DOHH2 (cell line): ENCODE measurements at regions not wholly inside any gene's neighbourhood (a gene's known extent, or its start where the extent isn't known, plus 50 kb on each side); places are given as distances from the start of the nearest gene placed in this dataset.

Experiments used
- H3F3A ChIP-seq: fragments of 200-600 bp; sonication (generic), shearing (Covaris generic); 2 replicates; pipeline ENCODE4 v1.6.0; 2016; ENCODE audit warnings: antibody characterized with exemption, mild to moderate bottlenecking; ENCODE audit not compliant: control insufficient read depth, insufficient read depth
- H3K27ac ChIP-seq: fragments of 200-600 bp; sonication (generic); 2 replicates; pipeline ENCODE4 v1.5.1; 2014; ENCODE audit warnings: low read depth, mild to moderate bottlenecking, low read length, moderate library complexity
- H3K27me3 ChIP-seq: fragments of 200-600 bp; sonication (generic); 2 replicates; pipeline ENCODE4 v1.6.1; 2014; ENCODE audit warnings: mild to moderate bottlenecking, low read length, mixed read lengths; ENCODE audit not compliant: control insufficient read depth
- H3K36me3 ChIP-seq: fragments of 200-600 bp; sonication (generic); 2 replicates; pipeline ENCODE4 v1.6.1; 2014; ENCODE audit warnings: mild to moderate bottlenecking, low read length, moderate library complexity, mixed read lengths; ENCODE audit not compliant: control insufficient read depth
- H3K4me1 ChIP-seq: fragments of 200-600 bp; sonication (generic); 2 replicates; pipeline ENCODE4 v1.6.1; 2014; ENCODE audit warnings: mild to moderate bottlenecking, low read length, mixed read lengths; ENCODE audit not compliant: control insufficient read depth
- H3K4me2 ChIP-seq: fragments of 200-600 bp; sonication (generic); 2 replicates; pipeline ENCODE4 v1.6.0; 2014; ENCODE audit warnings: mild to moderate bottlenecking, low read length, moderate library complexity
- H3K4me3 ChIP-seq: fragments of 200-600 bp; sonication (generic); 2 replicates; pipeline ENCODE4 v1.5.1; 2014; ENCODE audit warnings: mild to moderate bottlenecking, low read length, mixed read lengths
- H3K79me2 ChIP-seq: fragments of 200-600 bp; sonication (generic); 2 replicates; pipeline ENCODE4 v1.6.1; 2014; ENCODE audit warnings: mild to moderate bottlenecking, low read length, mixed read lengths; ENCODE audit not compliant: control insufficient read depth
- H3K9me2 ChIP-seq: fragments of 200-600 bp; sonication (generic); replicated peaks from 2 replicates; pipeline ENCODE4 v1.6.1; 2014; ENCODE audit warnings: mild to moderate bottlenecking, low read length, mixed read lengths; ENCODE audit not compliant: control insufficient read depth
- H3K9me3 ChIP-seq: fragments of 200-600 bp; sonication (generic); 2 replicates; pipeline ENCODE4 v1.6.1; 2014; ENCODE audit warnings: antibody characterized with exemption, low read length, mixed read lengths; ENCODE audit not compliant: control insufficient read depth, insufficient read depth
- H4K20me1 ChIP-seq: fragments of 200-600 bp; sonication (generic); 2 replicates; pipeline ENCODE4 v1.6.0; 2014; ENCODE audit warnings: low read depth, mild to moderate bottlenecking, antibody characterized with exemption, low read length, moderate library complexity; ENCODE audit not compliant: control insufficient read depth, insufficient read depth
- CTCF ChIP-seq: fragments of 200-600 bp; sonication (generic); IDR thresholded peaks from one replicate; pipeline ENCODE4 v1.5.1; 2014; ENCODE audit warnings: antibody characterized with exemption, mild to moderate bottlenecking, low read depth, low read length; ENCODE audit not compliant: poor library complexity, severe bottlenecking
- EZH2phosphoT487 ChIP-seq: fragments of 200-600 bp; sonication (generic); IDR thresholded peaks from 2 replicates; pipeline ENCODE4 v1.6.1; 2017; ENCODE audit warnings: borderline replicate concordance, mild to moderate bottlenecking, antibody characterized with exemption, low read length, moderate library complexity, mixed read lengths

GRCh38 chr4:79623021-79623870, 215.2 kb upstream of the GK2 start:
- H3K27me3 ChIP-seq = no peaks in the 10 kb centered on the region
- no peaks in the 10 kb centered on the region for H3K79me2 ChIP-seq
- no peaks in the 10 kb centered on the region for H3K9me3 ChIP-seq
- no peak overlapping the region for H3K4me3 ChIP-seq
- no peaks in the 10 kb centered on the region for H3K4me1 ChIP-seq
- TF ChIP-seq CTCF = no peak
- TF ChIP-seq EZH2phosphoT487 = no peak
- no peaks in the 10 kb centered on the region for H3F3A ChIP-seq
- no peaks in the 10 kb centered on the region for H4K20me1 ChIP-seq
- H3K4me2 ChIP-seq = no peak overlapping the region
- no peaks in the 10 kb centered on the region for H3K9me2 ChIP-seq
- H3K36me3 ChIP-seq = no peaks in the 10 kb centered on the region
- no peak overlapping the region for H3K27ac ChIP-seq

GRCh38 chr4:79621061-79621460, 213.0 kb upstream of the GK2 start:
- no peaks in the 10 kb centered on the region for H3K79me2 ChIP-seq
- TF ChIP-seq EZH2phosphoT487 (no peak), CTCF (no peak)
- H3K9me3 ChIP-seq = no peaks in the 10 kb centered on the region
- no peaks in the 10 kb centered on the region for H3F3A ChIP-seq
- H3K27ac ChIP-seq = no peak overlapping the region
- H3K36me3 ChIP-seq = no peaks in the 10 kb centered on the region
- no peaks in the 10 kb centered on the region for H3K9me2 ChIP-seq
- no peaks in the 10 kb centered on the region for H4K20me1 ChIP-seq
- H3K4me1 ChIP-seq = no peaks in the 10 kb centered on the region
- no peaks in the 10 kb centered on the region for H3K27me3 ChIP-seq
- H3K4me2 ChIP-seq = no peak overlapping the region
- no peak overlapping the region for H3K4me3 ChIP-seq

- Histone ChIP-seq H3K4me2 (no peak overlapping the region), H3K4me1 (no peaks in the 10 kb centered on the region), H3K27ac (no peak overlapping the region), H3K79me2 (no peaks in the 10 kb centered on the region), H3F3A (no peaks in the 10 kb centered on the region), H4K20me1 (no peaks in the 10 kb centered on the region), H3K9me2 (no peaks in the 10 kb centered on the region), H3K27me3 (no peaks in the 10 kb centered on the region), H3K9me3 (no peaks in the 10 kb centered on the region), H3K4me3 (no peak overlapping the region), H3K36me3 (no peaks in the 10 kb centered on the region)
- TF ChIP-seq CTCF = no peak
- TF ChIP-seq EZH2phosphoT487 = no peak
Measured at GRCh38 chr4:79620617-79621016, 212.6 kb upstream of the GK2 start.
